ENCODE measurements at regions not wholly inside any gene's neighbourhood (a gene's known extent, or its start where the extent isn't known, plus 50 kb on each side); places are given as distances from the start of the nearest gene placed in this dataset.

- no peak for DNase-seq
These were observed 145.2 kb upstream of the AKIRIN2 start for GRCh38 chr6:87847135-87847829.

GRCh38 chr6:87846434-87846833 is 144.4 kb upstream of the AKIRIN2 start:
- DNase-seq = no peak

GRCh38 chr6:87840324-87840723 is 138.3 kb upstream of the AKIRIN2 start:
- no peak for DNase-seq

- no peak for DNase-seq
These were observed 135.8 kb upstream of the AKIRIN2 start for GRCh38 chr6:87837876-87838275.

GRCh38 chr6:87837444-87837843 is 135.4 kb upstream of the AKIRIN2 start:
- DNase-seq = no peak

- DNase-seq = peak; percentile 75
These were observed 130.2 kb upstream of the AKIRIN2 start for GRCh38 chr6:87832025-87832825.

GRCh38 chr6:87830907-87831306 is 128.9 kb upstream of the AKIRIN2 start:
- DNase-seq = no peak

- no peak for DNase-seq
These were observed 127.6 kb upstream of the AKIRIN2 start for GRCh38 chr6:87829622-87830121.

- no peak for DNase-seq
These were observed 126.0 kb upstream of the AKIRIN2 start for GRCh38 chr6:87828044-87828443.

GRCh38 chr6:87827346-87827745 is 125.3 kb upstream of the AKIRIN2 start:
- DNase-seq = no peak

- DNase-seq = no peak
These were observed 124.4 kb upstream of the AKIRIN2 start for GRCh38 chr6:87826424-87826823.

GRCh38 chr6:87825821-87826221 is 123.8 kb upstream of the AKIRIN2 start:
- DNase-seq = no peak

GRCh38 chr6:87824958-87825491 is 123.0 kb upstream of the AKIRIN2 start:
- DNase-seq = no peak

GRCh38 chr6:87822011-87822410 is 120.0 kb upstream of the AKIRIN2 start:
- DNase-seq = no peak

- DNase-seq = no peak
These were observed 118.4 kb upstream of the AKIRIN2 start for GRCh38 chr6:87820343-87820984.

GRCh38 chr6:87817183-87817582 is 115.2 kb upstream of the AKIRIN2 start:
- no peak for DNase-seq

- DNase-seq = no peak
These were observed 113.4 kb upstream of the AKIRIN2 start for GRCh38 chr6:87815449-87815848.

- no peak for DNase-seq
These were observed 106.1 kb upstream of the AKIRIN2 start for GRCh38 chr6:87808005-87808757.

GRCh38 chr6:87807475-87807874 is 105.4 kb upstream of the AKIRIN2 start:
- no peak for DNase-seq

- DNase-seq = peak; percentile 55
These were observed 104.6 kb upstream of the AKIRIN2 start for GRCh38 chr6:87806635-87807034.

- DNase-seq = no peak
These were observed 104.1 kb upstream of the AKIRIN2 start for GRCh38 chr6:87806099-87806498.

GRCh38 chr6:87803791-87804190 is 101.8 kb upstream of the AKIRIN2 start:
- DNase-seq = no peak

GRCh38 chr6:87799651-87800050 is 97.6 kb upstream of the AKIRIN2 start:
- no peak for DNase-seq

Data from NCI-H187 treated with DMSO at 0.1 percent for 48 hours (cell line).